A549 (cell line): ENCODE measurements at regions not wholly inside any gene's neighbourhood (a gene's known extent, or its start where the extent isn't known, plus 50 kb on each side); places are given as distances from the start of the nearest gene placed in this dataset.
A peak's percentile ranks its signal among the peaks of the same experiment; 100 is the strongest.

Experiments
- ATAC-seq, 2 experiments: fragments of 200-7000 bp in 1 of 2; fragments of >200 bp in 1 of 2; cut with Nextera tagmentation in 1 of 2; cut with Tn5 transposase in 1 of 2; 3 replicates each; pipeline versions ENCODE4 v1.8.0 to v1.9.1; 2018 to 2020; ENCODE audit warnings: mild to moderate bottlenecking in 1 of 2, moderate library complexity in 1 of 2
- CTCF ChIA-PET: fragments of 300-600 bp; sonication (Branson Sonifier 250); formaldehyde crosslinking; extraction: SDS; loops from one replicate; lab custom pipeline; 2021; ENCODE audit warnings: antibody characterized with exemption, inconsistent platforms; lab: Yijun Ruan, JAX
- POLR2A ChIA-PET: fragments of 350-600 bp; formaldehyde crosslinking; extraction: SDS; loops from one replicate; lab custom pipeline; 2021; ENCODE audit warnings: antibody characterized with exemption, inconsistent platforms; lab: Yijun Ruan, JAX
- DNase-seq, 2 experiments: peaks; one replicate each; pipeline versions ENCODE4 v3.0.0 to v3.0.0-alpha.2; 2011 to 2016; ENCODE audit warnings: low read depth in 1 of 2, low spot score in 1 of 2
- FAIRE-seq: peaks from 2 replicates; lab custom pipeline; 2011; peaks lifted over from hg19 to GRCh38; lab: Jason Lieb, UNC
- H3K27ac ChIP-seq, 2 experiments: fragments of >200 bp; sonication (Bioruptor Twin); formaldehyde crosslinking; 3 replicates each; pipeline ENCODE4 v1.5.1; 2016 to 2017
- H3K4me1 ChIP-seq: fragments of >200 bp; sonication (Bioruptor Twin); formaldehyde crosslinking; 3 replicates; pipeline ENCODE4 v1.6.1; 2016
- H3K4me2 ChIP-seq: fragments of >200 bp; sonication (Bioruptor Twin); formaldehyde crosslinking; 3 replicates; pipeline ENCODE4 v1.6.1; 2016
- H3K4me3 ChIP-seq: fragments of >200 bp; sonication (Bioruptor Twin); formaldehyde crosslinking; 3 replicates; pipeline ENCODE4 v1.5.1; 2016
- H3K9me3 ChIP-seq: fragments of >200 bp; sonication (Bioruptor Twin); formaldehyde crosslinking; 3 replicates; pipeline ENCODE4 v1.6.1; 2016
- ATOH8 ChIP-seq: fragments of 250-450 bp; sonication (Bioruptor Pico); IDR thresholded peaks from 2 replicates; pipeline ENCODE4 v1.5.0; 2020; ENCODE audit warnings: low read depth, mild to moderate bottlenecking, moderate library complexity
- BHLHE40 ChIP-seq: IDR thresholded peaks from 2 replicates; pipeline ENCODE4 v1.6.1; 2012; ENCODE audit warnings: low read depth, low read length, inconsistent platforms
- CEBPB ChIP-seq, 2 experiments: fragments of >200 bp in 1 of 2; sonication (Bioruptor Twin) in 1 of 2; formaldehyde crosslinking in 1 of 2; IDR thresholded peaks; 2 replicates each; pipeline ENCODE4 v1.6.1; 2012 to 2016
- EHF ChIP-seq: fragments of 250-450 bp; sonication (Bioruptor Pico); IDR thresholded peaks from 2 replicates; pipeline ENCODE4 v1.5.0; 2020; ENCODE audit warnings: mild to moderate bottlenecking
- EHMT2 ChIP-seq: fragments of 200-600 bp; sonication (generic); IDR thresholded peaks from 2 replicates; pipeline ENCODE4 v1.6.1; 2016; ENCODE audit warnings: antibody characterized with exemption, low read depth, mild to moderate bottlenecking, moderate library complexity
- FOSL2 ChIP-seq, 2 experiments: fragments of 450-650 bp in 1 of 2; fragments of >200 bp in 1 of 2; sonication (Bioruptor Twin) in 1 of 2; formaldehyde crosslinking; IDR thresholded peaks; 2 replicates each; pipeline versions ENCODE4 v1.5.0 to v1.6.1; 2016 to 2020; ENCODE audit warnings: mild to moderate bottlenecking in 1 of 2, moderate library complexity in 1 of 2
- HDAC2 ChIP-seq: fragments of 200-600 bp; sonication (generic); IDR thresholded peaks from 2 replicates; pipeline ENCODE4 v1.6.1; 2016
- HEYL ChIP-seq: fragments of 250-450 bp; sonication (Bioruptor Pico); IDR thresholded peaks from 2 replicates; pipeline ENCODE4 v1.8.0; 2021; ENCODE audit warnings: mild to moderate bottlenecking, moderate library complexity
- HOXB13 ChIP-seq: fragments of 250-450 bp; sonication (Bioruptor Pico); IDR thresholded peaks from 2 replicates; pipeline ENCODE4 v1.5.0; 2020; ENCODE audit warnings: low read depth, mild to moderate bottlenecking, moderate library complexity
- JUN ChIP-seq, 2 experiments: fragments of >200 bp; sonication (Bioruptor Twin); formaldehyde crosslinking; IDR thresholded peaks; 2 replicates in 1 of 2; 3 replicates in 1 of 2; pipeline ENCODE4 v1.6.1; 2016 to 2017
- KDM5A ChIP-seq: fragments of 200-600 bp; sonication (generic); IDR thresholded peaks from 2 replicates; pipeline ENCODE4 v1.6.1; 2016; ENCODE audit warnings: antibody characterized with exemption, mild to moderate bottlenecking
- MAZ ChIP-seq: fragments of 150-350 bp; IDR thresholded peaks from 2 replicates; pipeline ENCODE4 v1.6.1; 2014; ENCODE audit warnings: antibody characterized with exemption, low read depth, low read length, borderline replicate concordance
- NR3C1 ChIP-seq: fragments of >200 bp; sonication (Bioruptor Twin); formaldehyde crosslinking; IDR thresholded peaks from 3 replicates; pipeline ENCODE4 v1.6.1; 2017
- PBX3 ChIP-seq: IDR thresholded peaks from 2 replicates; pipeline ENCODE4 v1.6.1; 2012
- PHF8 ChIP-seq: fragments of 200-600 bp; sonication (generic); IDR thresholded peaks from 2 replicates; pipeline ENCODE4 v1.6.1; 2016; ENCODE audit warnings: low read depth, mild to moderate bottlenecking, antibody characterized with exemption, moderate library complexity, borderline replicate concordance
- POLR2A ChIP-seq: IDR thresholded peaks from 2 replicates; pipeline ENCODE4 v1.6.1; 2012; ENCODE audit warnings: mild to moderate bottlenecking, low read length
- RCOR1 ChIP-seq: fragments of 150-350 bp; IDR thresholded peaks from 2 replicates; pipeline ENCODE4 v1.6.1; 2014; ENCODE audit warnings: antibody characterized with exemption, low read length, low read depth
- REST ChIP-seq: fragments of 200-600 bp; sonication (generic); IDR thresholded peaks from 2 replicates; pipeline ENCODE4 v1.6.1; 2016; ENCODE audit warnings: antibody characterized with exemption, mild to moderate bottlenecking, moderate library complexity
- SMC3 ChIP-seq: fragments of >200 bp; sonication (Bioruptor Twin); formaldehyde crosslinking; IDR thresholded peaks from 3 replicates; pipeline ENCODE4 v1.6.1; 2018; ENCODE audit warnings: inconsistent platforms
- ZC3H11A ChIP-seq: fragments of 450-650 bp; IDR thresholded peaks from 2 replicates; pipeline ENCODE4 v1.6.1; 2014; ENCODE audit warnings: antibody characterized with exemption, mild to moderate bottlenecking
- ZFP36 ChIP-seq: fragments of 450-650 bp; IDR thresholded peaks from 2 replicates; pipeline ENCODE4 v1.6.1; 2014; ENCODE audit warnings: borderline replicate concordance; ENCODE audit not compliant: partially characterized antibody
- ZSCAN20 ChIP-seq: fragments of 250-450 bp; sonication (Bioruptor Pico); IDR thresholded peaks from 2 replicates; pipeline ENCODE4 v1.8.0; 2022; ENCODE audit warnings: mild to moderate bottlenecking, moderate library complexity
- WGBS: methylation state at CpG from one replicate; pipeline ENCODE4 v1.1.6; 2017; ENCODE audit errors: missing lambda C conversion rate; 5-methylcytosine and 5-hydroxymethylcytosine counted together

- ATAC-seq = no peak; a peak in 2 of 6 replicates
Measured at GRCh38 chr2:65545837-65546805, 113.7 kb upstream of the SPRED2 start.

GRCh38 chr2:65541773-65542172, 109.4 kb upstream of the SPRED2 start:
- POLR2A ChIA-PET = no interaction called here
- no peak for ATAC-seq
- H3K4me1 ChIP-seq = peaks cover 16% of the 10 kb centered on the region
- CTCF ChIA-PET = interaction anchor here (1.0 to 1.7 kb wide), 4 partner anchors 11 to 276 kb away, joined by 3 to 5 read pairs (median 3); no protein-coding TSS in a partner anchor
- no peak overlapping the region for H3K4me3 ChIP-seq
- TF ChIP-seq ZC3H11A (no peak), CEBPB (IDR thresholded peaks at IDR 0.05) (no peak), HOXB13 (CRISPR knock-in tag) (no peak), SMC3 (no peak), RCOR1 (no peak), FOSL2 (IDR thresholded peaks at IDR 0.05) (no peak), FOSL2 (CRISPR knock-in tag; IDR thresholded peaks at IDR 0.05) (no peak), HDAC2 (no peak), EHMT2 (no peak), ZSCAN20 (no peak), JUN (IDR thresholded peaks at IDR 0.05) (no peak), ZFP36 (no peak), PBX3 (no peak), EHF (CRISPR knock-in tag) (no peak), BHLHE40 (no peak), HEYL (CRISPR knock-in tag) (no peak), REST (no peak), POLR2A (no peak), ATOH8 (no peak), NR3C1 (no peak)
- no peak for FAIRE-seq
- H3K4me2 ChIP-seq = no peak overlapping the region
- 94% methylated on average over 6 of the region's 6 CpGs for WGBS
- no peaks in the 10 kb centered on the region for H3K9me3 ChIP-seq
- H3K27ac ChIP-seq = no peak overlapping the region
- no peak for DNase-seq

More at GRCh38 chr2:65545837-65546805, 113.7 kb upstream of the SPRED2 start:
- Histone ChIP-seq H3K4me3 (no peak overlapping the region), H3K9me3 (no peaks in the 10 kb centered on the region), H3K4me1 (peaks cover 7% of the 10 kb centered on the region; the same call in 1 of the 3 replicates), H3K27ac (peak overlapping the region in 1 of 2 experiments; percentile 20; a peak in 1 of 6 replicates), H3K4me2 (no peak overlapping the region)
- no peak for TF ChIP-seq KDM5A
- TF ChIP-seq ZC3H11A = no peak
- no peak for TF ChIP-seq MAZ
- TF ChIP-seq PHF8 = no peak
- no peak for TF ChIP-seq REST
- 80% methylated on average over 4 of the region's 4 CpGs for WGBS
- CTCF ChIA-PET = interaction anchor here (3.6 kb wide), 1 partner anchor 282 kb away, joined by 17 read pairs; no protein-coding TSS in a partner anchor
- FAIRE-seq (no peak), DNase-seq (no peak)
- POLR2A ChIA-PET = no interaction called here
